ENCODE measurements at regions not wholly inside any gene's neighbourhood (a gene's known extent, or its start where the extent isn't known, plus 50 kb on each side); places are given as distances from the start of the nearest gene placed in this dataset.
A peak's percentile ranks its signal among the peaks of the same experiment; 100 is the strongest.

DNA sequence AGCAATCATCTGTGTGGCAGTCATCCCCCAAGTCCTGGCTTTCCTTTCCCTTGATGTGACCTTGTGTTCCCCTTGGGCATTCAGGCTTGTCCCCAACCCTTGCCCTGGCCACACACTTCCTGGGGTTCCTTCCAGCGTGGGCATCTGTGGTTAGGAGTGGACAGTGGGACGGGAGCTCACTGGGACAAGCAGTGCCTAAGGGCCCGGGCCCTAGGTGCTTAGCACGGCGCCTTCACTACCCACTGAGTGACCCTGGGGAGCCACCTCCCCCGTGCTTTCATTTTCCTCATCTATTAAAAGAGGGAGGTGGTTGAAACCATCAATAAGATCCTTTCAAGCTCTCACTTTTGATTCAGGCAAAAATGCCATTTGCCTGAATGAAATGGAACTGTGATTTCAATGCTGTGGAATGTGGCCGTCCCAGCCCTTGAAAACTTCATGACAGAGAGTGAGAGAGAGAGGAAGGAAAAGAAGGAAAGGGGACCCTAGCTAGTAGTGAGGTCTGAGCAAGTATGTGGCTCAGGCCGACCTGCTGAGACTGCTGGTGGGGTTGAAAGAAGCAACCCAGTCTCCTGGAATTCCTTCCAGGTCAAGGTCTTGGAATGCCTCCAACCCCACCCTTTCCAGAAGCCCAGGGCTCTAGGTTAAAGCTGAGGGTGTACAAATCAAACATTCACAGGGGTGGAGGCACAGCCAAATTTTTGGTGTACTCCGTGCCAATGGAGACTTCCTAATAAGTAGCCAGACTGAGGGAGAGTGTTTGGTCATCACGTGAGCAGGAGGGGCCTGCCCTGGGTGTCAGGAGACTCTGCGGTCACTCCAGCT is 302.9 kb downstream of the TLE3 start:
- peaks cover 0 to 11% (median 5%) of the 10 kb centered on the region in 3 donors for H3K9me3 ChIP-seq
- no peaks in the 10 kb centered on the region for H3K36me3 ChIP-seq
- peak overlapping the region in 1 of 2 donors; percentile 13 for H3K4me3 ChIP-seq
- no peak for TF ChIP-seq CTCF (IDR thresholded peaks at IDR 0.05)
- H3K27me3 ChIP-seq, result no peaks in the 10 kb centered on the region
- intact Hi-C loops (cut with DNase I; ENCODE audit: low total_unique reads), result loop anchor here (10.0 kb wide), 1 partner anchor 300 kb away; the partner anchor contains the start of gene TLE3
- peaks cover 0 to 41% (median 27%) of the 10 kb centered on the region in 4 donors for H3K4me1 ChIP-seq
- peak; percentile 85 to 89 for DNase-seq
- peak overlapping the region; percentile 83 to 92 for H3K27ac ChIP-seq

DNA sequence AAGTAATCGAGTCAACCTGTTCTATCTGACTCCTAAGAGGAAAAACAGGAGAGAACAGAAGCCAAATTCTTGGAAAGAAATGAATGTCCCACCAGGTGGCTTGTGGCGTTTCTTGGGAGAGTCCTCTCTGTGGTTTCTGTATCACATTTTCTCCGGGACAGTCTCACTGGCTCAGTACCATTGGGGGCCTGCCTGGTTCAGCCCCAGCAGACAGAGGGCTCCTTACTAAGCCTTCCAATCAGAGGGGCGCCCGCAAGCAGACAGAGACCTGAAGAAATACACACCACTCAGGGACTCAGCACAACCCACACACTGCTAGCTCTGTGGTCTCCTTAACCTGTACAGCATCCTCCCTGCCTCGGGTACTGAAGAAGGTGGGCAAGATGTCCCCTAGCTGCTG is 302.1 kb downstream of the TLE3 start:
- TF ChIP-seq CTCF (IDR thresholded peaks at IDR 0.05), result no peak
- Histone ChIP-seq H3K4me3 (no peak overlapping the region), H3K4me1 (peaks cover 0 to 41% (median 27%) of the 10 kb centered on the region in 4 donors), H3K27ac (peak overlapping the region; percentile 83 to 92), H3K27me3 (no peaks in the 10 kb centered on the region), H3K9me3 (peaks cover 0 to 11% (median 5%) of the 10 kb centered on the region in 3 donors), H3K36me3 (no peaks in the 10 kb centered on the region)
- intact Hi-C loops (cut with DNase I; ENCODE audit: low total_unique reads), result loop anchor here (10.0 kb wide), 1 partner anchor 299 kb away; the partner anchor contains the start of gene TLE3
- peak in 1 of 2 donors; percentile 48 for DNase-seq

DNA sequence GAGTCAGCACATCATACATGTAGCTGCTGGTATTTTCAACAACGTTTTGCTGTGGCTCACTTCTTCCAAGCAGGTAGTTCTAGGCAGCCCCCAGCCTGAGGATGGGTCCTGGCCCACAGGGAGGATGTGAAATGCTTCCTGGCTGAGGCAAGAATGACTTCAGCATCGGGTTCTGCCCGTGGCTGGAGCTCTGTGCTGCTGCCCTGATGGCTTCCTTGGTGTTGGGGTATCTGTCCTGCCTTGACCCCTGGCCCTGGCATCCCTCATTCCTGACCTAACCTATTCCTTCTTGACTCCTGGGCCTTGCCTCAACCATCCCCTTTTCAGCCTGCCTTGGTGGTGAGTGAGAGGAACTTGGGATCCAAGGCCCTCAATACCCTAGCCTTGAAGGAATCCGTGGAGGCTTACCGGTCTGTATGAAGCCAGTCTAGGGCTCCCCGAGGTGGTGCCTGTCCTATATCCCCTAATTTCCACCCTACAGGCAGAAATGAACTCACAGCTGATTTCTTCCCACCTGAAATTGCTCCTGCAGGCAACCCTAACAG is 300.6 kb downstream of the TLE3 start:
- TF ChIP-seq CTCF (IDR thresholded peaks at IDR 0.05), result no peak
- H3K4me1 ChIP-seq, result peaks cover 0 to 41% (median 27%) of the 10 kb centered on the region in 4 donors
- H3K27ac ChIP-seq, result peak overlapping the region; percentile 83 to 92
- H3K36me3 ChIP-seq, result no peaks in the 10 kb centered on the region
- intact Hi-C loops (cut with DNase I; ENCODE audit: low total_unique reads), result loop anchor here (10.0 kb wide), 1 partner anchor 298 kb away; the partner anchor contains the start of gene TLE3
- no peaks in the 10 kb centered on the region for H3K27me3 ChIP-seq
- H3K4me3 ChIP-seq, result no peak overlapping the region
- no peaks in the 10 kb centered on the region for H3K9me3 ChIP-seq
- DNase-seq, result peak in 1 of 2 donors; percentile 50

- no peak for TF ChIP-seq CTCF (IDR thresholded peaks at IDR 0.05)
- intact Hi-C loops (cut with DNase I; ENCODE audit: low total_unique reads), result loop anchor here (10.0 kb wide), 1 partner anchor 297 kb away; the partner anchor contains the start of gene TLE3
- Histone ChIP-seq H3K4me3 (no peak overlapping the region), H3K9me3 (no peaks in the 10 kb centered on the region), H3K27ac (peak overlapping the region; percentile 83 to 92), H3K4me1 (peaks cover 0 to 41% (median 27%) of the 10 kb centered on the region in 4 donors), H3K36me3 (no peaks in the 10 kb centered on the region), H3K27me3 (no peaks in the 10 kb centered on the region)
- DNase-seq, result peak in 1 of 2 donors; percentile 11
Observed at GRCh38 chr15:69797615-69798014, 300.1 kb downstream of the TLE3 start.

GRCh38 chr15:69798481-69799250 is 299.1 kb downstream of the TLE3 start:
- no peaks in the 10 kb centered on the region for H3K27me3 ChIP-seq
- no peaks in the 10 kb centered on the region for H3K36me3 ChIP-seq
- intact Hi-C loops (cut with DNase I; ENCODE audit: low total_unique reads), result loop anchor here (10.0 kb wide), 1 partner anchor 296 kb away; the partner anchor contains the start of gene TLE3
- no peak overlapping the region for H3K4me3 ChIP-seq
- TF ChIP-seq CTCF (IDR thresholded peaks at IDR 0.05), result no peak
- H3K9me3 ChIP-seq, result no peaks in the 10 kb centered on the region
- peak in 1 of 2 donors; percentile 65 for DNase-seq
- no peak overlapping the region for H3K27ac ChIP-seq
- H3K4me1 ChIP-seq, result peaks cover 0 to 32% (median 23%) of the 10 kb centered on the region in 4 donors
